GM19025 (cell line): ENCODE measurements at regions not wholly inside any gene's neighbourhood (a gene's known extent, or its start where the extent isn't known, plus 50 kb on each side); places are given as distances from the start of the nearest gene placed in this dataset.
A peak's percentile ranks its signal among the peaks of the same experiment; 100 is the strongest.

Experiments used
- ATAC-seq: cut with Tn5 transposase; IDR thresholded peaks from one replicate; pipeline ENCODE4 v1.9.1; 2021; ENCODE audit warnings: mild to moderate bottlenecking, low read depth, moderate library complexity; ENCODE audit not compliant: unreplicated experiment

GRCh38 chr2:8152392-8153257 is 529.2 kb upstream of the ID2 start:
- ATAC-seq = peak; percentile 96

GRCh38 chr2:8153258-8153718 is 528.6 kb upstream of the ID2 start:
- no peak for ATAC-seq

- no peak for ATAC-seq
These were observed 527.6 kb upstream of the ID2 start for GRCh38 chr2:8154270-8154669.

- no peak for ATAC-seq
These were observed 526.9 kb upstream of the ID2 start for GRCh38 chr2:8154936-8155335.

- ATAC-seq = no peak
These were observed 524.0 kb upstream of the ID2 start for GRCh38 chr2:8157621-8158430.

- no peak for ATAC-seq
These were observed 523.1 kb upstream of the ID2 start for GRCh38 chr2:8158711-8159110.

- no peak for ATAC-seq
These were observed 522.5 kb upstream of the ID2 start for GRCh38 chr2:8159211-8159965.

- ATAC-seq = no peak
These were observed 521.8 kb upstream of the ID2 start for GRCh38 chr2:8159966-8160603.

GRCh38 chr2:8160959-8161358 is 520.9 kb upstream of the ID2 start:
- no peak for ATAC-seq

GRCh38 chr2:8162552-8162951 is 519.3 kb upstream of the ID2 start:
- no peak for ATAC-seq

- ATAC-seq = no peak
These were observed 516.3 kb upstream of the ID2 start for GRCh38 chr2:8165550-8165949.

- ATAC-seq = no peak
These were observed 513.7 kb upstream of the ID2 start for GRCh38 chr2:8168022-8168717.

GRCh38 chr2:8168876-8169424 is 512.9 kb upstream of the ID2 start:
- no peak for ATAC-seq

- no peak for ATAC-seq
These were observed 512.4 kb upstream of the ID2 start for GRCh38 chr2:8169443-8169842.

- ATAC-seq = no peak
These were observed 511.1 kb upstream of the ID2 start for GRCh38 chr2:8170552-8171327.

- no peak for ATAC-seq
These were observed 510.2 kb upstream of the ID2 start for GRCh38 chr2:8171608-8172007.

- no peak for ATAC-seq
These were observed 509.2 kb upstream of the ID2 start for GRCh38 chr2:8172661-8173060.

GRCh38 chr2:8174641-8175257 is 507.1 kb upstream of the ID2 start:
- no peak for ATAC-seq
